RWPE2 (cell line): ENCODE measurements at regions not wholly inside any gene's neighbourhood (a gene's known extent, or its start where the extent isn't known, plus 50 kb on each side); places are given as distances from the start of the nearest gene placed in this dataset.

Source experiments
- ATAC-seq: fragments of 200-7000 bp; cut with Tn5 transposase; 3 replicates; pipeline ENCODE4 v1.9.1; 2021; ENCODE audit warnings: low read depth
- DNase-seq: peaks from one replicate; pipeline ENCODE4 v3.0.0-alpha.2; 2020; ENCODE audit warnings: low spot score
- H3K27ac ChIP-seq: fragments of 450-650 bp; 2 replicates; pipeline ENCODE4 v1.5.1; 2017; ENCODE audit warnings: mild to moderate bottlenecking; ENCODE audit not compliant: poor library complexity, severe bottlenecking
- H3K27me3 ChIP-seq: fragments of 250-450 bp; sonication (Bioruptor Pico); 2 replicates; pipeline ENCODE4 v1.5.1; 2021; ENCODE audit warnings: mild to moderate bottlenecking, moderate library complexity; ENCODE audit not compliant: insufficient read depth, poor library complexity, severe bottlenecking
- H3K36me3 ChIP-seq: fragments of 250-450 bp; sonication (Bioruptor Pico); 2 replicates; pipeline ENCODE4 v1.5.1; 2020; ENCODE audit warnings: low read depth, mild to moderate bottlenecking, moderate library complexity
- H3K4me1 ChIP-seq: fragments of 250-450 bp; sonication (Bioruptor Pico); 2 replicates; pipeline ENCODE4 v1.5.1; 2021; ENCODE audit warnings: mild to moderate bottlenecking, moderate library complexity; ENCODE audit not compliant: insufficient read depth, poor library complexity, severe bottlenecking
- H3K4me3 ChIP-seq: fragments of 250-450 bp; sonication (Bioruptor Pico); 2 replicates; pipeline ENCODE4 v1.5.1; 2021; ENCODE audit warnings: mild to moderate bottlenecking, moderate library complexity; ENCODE audit not compliant: severe bottlenecking
- H3K9me3 ChIP-seq: fragments of 250-450 bp; sonication (Bioruptor Pico); 2 replicates; pipeline ENCODE4 v1.5.1; 2021; ENCODE audit warnings: mild to moderate bottlenecking, moderate library complexity; ENCODE audit not compliant: severe bottlenecking
- TF ChIP-seq, protein P1 (sequence below): fragments of 450-650 bp; IDR thresholded peaks from one replicate; pipeline ENCODE4 v1.5.1; 2017; ENCODE audit warnings: mild to moderate bottlenecking, moderate library complexity; ENCODE audit not compliant: poor library complexity, severe bottlenecking

- Histone ChIP-seq H3K27ac (no peak overlapping the region), H3K4me3 (no peak overlapping the region), H3K36me3 (no peaks in the 10 kb centered on the region), H3K27me3 (no peaks in the 10 kb centered on the region), H3K9me3 (no peaks in the 10 kb centered on the region), H3K4me1 (no peaks in the 10 kb centered on the region)
- TF ChIP-seq, protein P1, sequence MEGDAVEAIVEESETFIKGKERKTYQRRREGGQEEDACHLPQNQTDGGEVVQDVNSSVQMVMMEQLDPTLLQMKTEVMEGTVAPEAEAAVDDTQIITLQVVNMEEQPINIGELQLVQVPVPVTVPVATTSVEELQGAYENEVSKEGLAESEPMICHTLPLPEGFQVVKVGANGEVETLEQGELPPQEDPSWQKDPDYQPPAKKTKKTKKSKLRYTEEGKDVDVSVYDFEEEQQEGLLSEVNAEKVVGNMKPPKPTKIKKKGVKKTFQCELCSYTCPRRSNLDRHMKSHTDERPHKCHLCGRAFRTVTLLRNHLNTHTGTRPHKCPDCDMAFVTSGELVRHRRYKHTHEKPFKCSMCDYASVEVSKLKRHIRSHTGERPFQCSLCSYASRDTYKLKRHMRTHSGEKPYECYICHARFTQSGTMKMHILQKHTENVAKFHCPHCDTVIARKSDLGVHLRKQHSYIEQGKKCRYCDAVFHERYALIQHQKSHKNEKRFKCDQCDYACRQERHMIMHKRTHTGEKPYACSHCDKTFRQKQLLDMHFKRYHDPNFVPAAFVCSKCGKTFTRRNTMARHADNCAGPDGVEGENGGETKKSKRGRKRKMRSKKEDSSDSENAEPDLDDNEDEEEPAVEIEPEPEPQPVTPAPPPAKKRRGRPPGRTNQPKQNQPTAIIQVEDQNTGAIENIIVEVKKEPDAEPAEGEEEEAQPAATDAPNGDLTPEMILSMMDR: no peak
- DNase-seq (no peak), ATAC-seq (no peak)
These were observed 148.9 kb upstream of the EPHA5 start for GRCh38 chr4:65819192-65819591.

DNA sequence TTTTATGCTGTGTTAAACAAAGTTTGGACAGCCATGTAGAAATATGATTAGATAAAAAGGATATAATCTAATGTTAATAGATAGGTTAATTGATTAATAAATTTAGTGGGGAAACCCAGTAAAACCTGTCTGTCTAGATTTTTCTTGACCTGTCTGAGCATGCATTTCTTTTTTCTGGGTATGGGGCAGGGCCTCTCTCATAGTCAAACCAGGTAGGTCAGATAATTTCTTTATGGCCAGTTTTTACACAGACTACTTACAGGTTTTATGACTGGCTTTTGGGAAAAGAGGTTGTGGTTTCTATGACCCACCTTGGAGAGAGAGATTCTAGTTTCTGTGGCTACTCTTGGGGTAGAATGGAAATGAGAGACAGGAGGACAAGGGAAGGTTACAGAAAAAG, 135.6 kb upstream of the EPHA5 start:
- H3K36me3 ChIP-seq: no peaks in the 10 kb centered on the region
- DNase-seq (no peak), ATAC-seq (no peak)
- no peaks in the 10 kb centered on the region for H3K27me3 ChIP-seq
- H3K4me3 ChIP-seq: no peak overlapping the region
- TF ChIP-seq, protein P1: no peak
- no peak overlapping the region for H3K27ac ChIP-seq
- H3K9me3 ChIP-seq: no peaks in the 10 kb centered on the region
- no peaks in the 10 kb centered on the region for H3K4me1 ChIP-seq

DNA sequence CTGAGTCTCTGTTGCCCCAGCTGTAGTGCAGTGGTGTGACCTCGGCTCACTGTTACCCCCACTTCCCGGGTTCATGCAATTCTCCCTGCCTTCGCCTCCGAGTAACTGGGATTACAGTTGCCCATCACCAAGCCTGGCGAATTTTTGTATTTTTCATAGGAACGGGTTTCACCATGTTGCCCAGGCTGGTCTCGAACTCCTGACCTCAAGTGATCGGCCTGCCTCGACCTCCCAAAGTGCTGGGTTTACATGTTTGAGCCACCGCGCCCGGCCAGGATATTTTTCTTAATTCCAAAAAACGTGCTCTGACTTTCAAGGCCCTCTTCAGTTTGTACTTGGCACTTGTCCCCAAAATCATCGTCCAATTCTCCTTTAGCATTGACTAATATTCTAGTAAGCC, 129.2 kb upstream of the EPHA5 start:
- DNase-seq (no peak), ATAC-seq (no peak)
- Histone ChIP-seq H3K27me3 (no peaks in the 10 kb centered on the region), H3K4me1 (peaks cover 5% of the 10 kb centered on the region), H3K9me3 (no peaks in the 10 kb centered on the region), H3K36me3 (no peaks in the 10 kb centered on the region), H3K4me3 (no peak overlapping the region), H3K27ac (no peak overlapping the region)
- TF ChIP-seq, protein P1: no peak

DNA sequence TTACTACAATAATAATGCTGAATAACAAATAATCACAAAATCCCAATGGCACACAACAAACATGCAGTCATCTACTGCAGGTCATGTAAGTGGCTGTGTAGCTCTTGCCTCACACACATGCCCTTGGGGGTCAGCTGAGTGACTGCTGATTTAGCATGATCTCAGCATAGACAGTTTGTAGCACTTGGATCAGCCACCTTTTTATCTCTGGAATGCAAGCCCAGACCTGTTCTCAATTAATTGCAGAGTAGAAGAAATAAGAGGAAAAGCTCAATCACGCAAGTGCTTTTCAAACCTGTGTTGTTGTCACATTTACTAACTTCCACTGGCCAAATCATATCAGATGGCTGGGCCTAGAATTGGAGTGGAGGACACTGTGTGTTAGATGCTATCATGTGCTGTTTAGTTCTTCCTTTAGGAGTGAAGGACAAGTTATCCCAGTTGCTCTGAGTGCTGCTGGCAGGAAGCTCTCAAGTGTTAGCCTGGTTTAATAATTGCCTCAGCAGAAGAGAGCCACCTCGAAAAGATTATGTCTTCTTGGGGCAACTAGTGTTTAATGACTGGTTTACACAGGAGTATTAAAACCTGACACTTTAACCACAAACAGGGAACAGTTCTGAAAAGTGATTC, 128.3 kb upstream of the EPHA5 start:
- ATAC-seq (peak; percentile 61; the same call in 2 of the 3 replicates), DNase-seq (no peak)
- no peak overlapping the region for H3K4me3 ChIP-seq
- H3K36me3 ChIP-seq: no peaks in the 10 kb centered on the region
- TF ChIP-seq, protein P1: no peak
- H3K27me3 ChIP-seq: no peaks in the 10 kb centered on the region
- H3K27ac ChIP-seq: no peak overlapping the region
- H3K4me1 ChIP-seq: peaks cover 5% of the 10 kb centered on the region
- no peaks in the 10 kb centered on the region for H3K9me3 ChIP-seq

DNA sequence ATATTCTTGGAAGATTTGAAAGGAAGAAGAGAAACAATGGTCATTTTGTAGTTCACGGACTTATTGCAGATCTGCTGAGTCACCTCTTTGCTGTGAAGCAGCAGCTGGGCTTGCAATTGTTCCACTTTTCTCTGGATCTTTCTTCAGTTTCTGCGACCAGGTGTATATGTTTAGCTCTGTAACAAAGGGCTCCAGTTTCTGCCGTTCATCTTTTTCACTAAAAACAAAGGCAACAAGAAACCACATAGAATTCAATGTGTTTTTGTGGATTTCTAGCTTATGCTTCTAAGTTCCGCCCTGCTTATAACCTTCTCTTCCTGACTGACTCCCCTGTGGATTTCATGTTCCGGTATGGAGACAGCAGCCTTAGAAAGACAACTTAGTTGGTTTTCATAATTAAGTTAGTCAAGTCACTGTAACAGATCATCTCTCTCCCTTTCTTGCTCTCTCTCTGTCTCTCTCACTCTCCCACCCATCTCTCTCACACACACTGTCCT, 121.6 kb upstream of the EPHA5 start:
- no peaks in the 10 kb centered on the region for H3K9me3 ChIP-seq
- no peak overlapping the region for H3K27ac ChIP-seq
- no peak for ATAC-seq
- DNase-seq: no peak
- TF ChIP-seq, protein P1: no peak
- no peak overlapping the region for H3K4me3 ChIP-seq
- H3K36me3 ChIP-seq: no peaks in the 10 kb centered on the region
- peaks cover 5% of the 10 kb centered on the region for H3K4me1 ChIP-seq
- no peaks in the 10 kb centered on the region for H3K27me3 ChIP-seq
